DMS53 (cell line): ENCODE measurements at regions not wholly inside any gene's neighbourhood (a gene's known extent, or its start where the extent isn't known, plus 50 kb on each side); places are given as distances from the start of the nearest gene placed in this dataset.

Experiments
- DNase-seq: peaks from one replicate; lab custom pipeline; 2025; lab: John Stamatoyannopoulos, UW

- DNase-seq, result no peak
Observed at GRCh38 chr15:96672629-96673028, 342.1 kb downstream of the NR2F2 start.

- no peak for DNase-seq
Observed at GRCh38 chr15:96678386-96678785, 347.9 kb downstream of the NR2F2 start.

GRCh38 chr15:96687388-96688107 is 357.0 kb downstream of the NR2F2 start:
- no peak for DNase-seq

- no peak for DNase-seq
Observed at GRCh38 chr15:96690733-96691132, 360.2 kb downstream of the NR2F2 start.

- no peak for DNase-seq
Observed at GRCh38 chr15:96692826-96693225, 362.3 kb downstream of the NR2F2 start.

- DNase-seq, result no peak
Observed at GRCh38 chr15:96693515-96693914, 363.0 kb downstream of the NR2F2 start.

- no peak for DNase-seq
Observed at GRCh38 chr15:96693990-96694517, 363.6 kb downstream of the NR2F2 start.

- DNase-seq, result no peak
Observed at GRCh38 chr15:96695426-96695825, 364.9 kb downstream of the NR2F2 start.

- DNase-seq, result no peak
Observed at GRCh38 chr15:96699871-96700401, 369.4 kb downstream of the NR2F2 start.

GRCh38 chr15:96700555-96700954 is 370.1 kb downstream of the NR2F2 start:
- no peak for DNase-seq

- DNase-seq, result no peak
Observed at GRCh38 chr15:96701443-96701842, 370.9 kb downstream of the NR2F2 start.

- no peak for DNase-seq
Observed at GRCh38 chr15:96701877-96702276, 371.4 kb downstream of the NR2F2 start.

GRCh38 chr15:96702589-96702988 is 372.1 kb downstream of the NR2F2 start:
- no peak for DNase-seq

- no peak for DNase-seq
Observed at GRCh38 chr15:96703091-96703490, 372.6 kb downstream of the NR2F2 start.

- DNase-seq, result no peak
Observed at GRCh38 chr15:96703794-96704550, 373.5 kb downstream of the NR2F2 start.

- DNase-seq, result no peak
Observed at GRCh38 chr15:96716075-96716474, 385.6 kb downstream of the NR2F2 start.

GRCh38 chr15:96716478-96716877 is 386.0 kb downstream of the NR2F2 start:
- no peak for DNase-seq

GRCh38 chr15:96720251-96720650 is 389.8 kb downstream of the NR2F2 start:
- DNase-seq, result no peak

- no peak for DNase-seq
Observed at GRCh38 chr15:96720656-96721055, 390.2 kb downstream of the NR2F2 start.

GRCh38 chr15:96728591-96728990 is 398.1 kb downstream of the NR2F2 start:
- DNase-seq, result no peak

GRCh38 chr15:96732704-96733103 is 402.2 kb downstream of the NR2F2 start:
- no peak for DNase-seq

GRCh38 chr15:96733721-96734120 is 403.2 kb downstream of the NR2F2 start:
- DNase-seq, result no peak

GRCh38 chr15:96735632-96736240 is 405.2 kb downstream of the NR2F2 start:
- no peak for DNase-seq
